ENCODE measurements at regions not wholly inside any gene's neighbourhood (a gene's known extent, or its start where the extent isn't known, plus 50 kb on each side); places are given as distances from the start of the nearest gene placed in this dataset.

DNA sequence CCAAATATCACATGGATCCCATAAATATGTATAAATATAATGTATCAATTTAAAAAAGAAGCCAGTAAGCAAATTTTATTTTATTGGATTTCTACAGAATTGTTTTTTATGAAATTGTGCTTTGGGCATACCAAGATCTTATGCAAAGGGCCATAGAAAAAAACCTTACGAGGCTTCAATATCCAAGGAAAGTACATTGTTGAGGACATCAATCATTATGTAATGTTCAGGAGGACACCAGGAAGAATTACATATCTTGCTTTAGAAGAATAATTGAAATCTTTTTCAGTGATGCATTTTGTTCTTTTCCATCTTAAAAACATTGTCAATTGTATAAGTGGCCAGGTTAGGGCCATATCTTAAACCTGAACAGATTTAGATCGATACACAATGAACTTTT lies 187.8 kb upstream of the GAS1 start:
- ATAC-seq (no peak), DNase-seq (no peak)
- no peak overlapping the region for H3K4me3 Mint-ChIP-seq
- ChIA-PET CTCF (no interaction called here), POLR2A (no interaction called here)
- no peaks in the 10 kb centered on the region for H3K9me3 Mint-ChIP-seq (ENCODE audit: insufficient read depth)
- H3K4me1 Mint-ChIP-seq (ENCODE audit: low read depth): no peaks in the 10 kb centered on the region
- no peak overlapping the region for H3K27ac Mint-ChIP-seq
- no peaks in the 10 kb centered on the region for H3K27me3 Mint-ChIP-seq (ENCODE audit: low read depth)
- no peaks in the 10 kb centered on the region for H3K36me3 Mint-ChIP-seq (ENCODE audit: low read depth)

DNA sequence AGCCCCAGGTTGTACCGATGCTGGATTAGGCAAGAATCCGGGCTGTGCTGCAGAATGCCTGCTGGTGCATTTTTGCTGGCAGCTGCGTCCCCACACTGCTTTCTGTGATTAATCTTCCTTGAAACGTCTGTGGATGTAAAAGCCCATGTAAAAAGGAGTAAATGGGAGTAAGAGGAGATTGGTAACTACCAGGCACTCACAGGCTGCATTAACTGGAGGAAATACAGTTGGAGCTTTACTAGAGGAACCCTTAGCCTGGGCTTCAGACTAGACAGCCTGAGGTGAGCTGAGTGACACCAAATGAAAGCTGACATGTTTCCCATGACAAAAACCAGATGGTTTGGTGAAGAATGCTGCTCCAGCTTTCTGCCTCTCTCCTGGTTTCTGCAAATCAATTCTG lies 190.4 kb upstream of the GAS1 start:
- Mint-ChIP-seq H3K36me3 (ENCODE audit: low read depth) (no peaks in the 10 kb centered on the region), H3K9me3 (ENCODE audit: insufficient read depth) (no peaks in the 10 kb centered on the region), H3K27ac (no peak overlapping the region), H3K4me3 (no peak overlapping the region), H3K4me1 (ENCODE audit: low read depth) (no peaks in the 10 kb centered on the region), H3K27me3 (ENCODE audit: low read depth) (no peaks in the 10 kb centered on the region)
- DNase-seq: no peak
- CTCF ChIA-PET: no interaction called here
- no peak for ATAC-seq
- POLR2A ChIA-PET: no interaction called here

DNA sequence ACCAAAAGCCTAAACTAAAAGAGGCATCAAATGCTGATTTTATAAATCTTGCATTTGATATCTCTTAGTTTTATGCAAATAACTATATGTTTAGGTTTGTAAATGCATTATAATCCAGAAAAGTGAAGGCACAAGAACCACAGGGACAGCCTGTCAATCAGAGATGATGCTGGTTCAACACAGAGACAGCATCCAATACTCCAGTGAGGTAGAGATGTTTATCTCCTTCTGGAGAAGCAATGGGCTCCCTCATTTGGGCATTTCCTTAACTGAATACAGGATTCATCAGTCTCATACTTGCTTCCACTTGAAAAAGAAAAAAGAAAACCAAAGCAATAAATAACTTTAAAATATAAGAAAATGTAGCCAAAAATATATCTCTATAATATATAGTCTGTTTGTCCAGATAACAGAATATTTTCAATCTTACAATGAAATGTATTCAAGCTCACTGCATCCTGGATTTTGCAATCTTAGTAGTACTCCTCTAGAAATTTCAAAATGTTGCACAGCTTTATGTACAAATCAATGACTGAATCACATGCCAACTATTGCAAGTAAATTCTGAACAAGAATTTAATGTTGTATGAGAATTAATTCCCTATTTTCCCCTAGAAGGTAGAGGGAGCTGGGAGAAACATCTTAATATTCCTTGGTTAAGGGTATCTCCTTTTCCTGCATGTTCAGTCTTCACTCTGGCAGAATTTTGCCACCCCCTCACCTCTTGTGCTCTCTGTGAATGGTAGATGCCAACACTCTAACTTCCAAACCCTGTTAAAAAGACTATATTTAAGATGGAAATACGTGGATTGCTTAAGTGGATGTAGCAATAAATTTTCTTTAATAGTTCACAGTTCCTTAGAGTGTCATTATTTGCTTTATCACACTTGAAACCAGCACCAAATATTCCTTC lies 191.1 kb upstream of the GAS1 start:
- POLR2A ChIA-PET: no interaction called here

DNA sequence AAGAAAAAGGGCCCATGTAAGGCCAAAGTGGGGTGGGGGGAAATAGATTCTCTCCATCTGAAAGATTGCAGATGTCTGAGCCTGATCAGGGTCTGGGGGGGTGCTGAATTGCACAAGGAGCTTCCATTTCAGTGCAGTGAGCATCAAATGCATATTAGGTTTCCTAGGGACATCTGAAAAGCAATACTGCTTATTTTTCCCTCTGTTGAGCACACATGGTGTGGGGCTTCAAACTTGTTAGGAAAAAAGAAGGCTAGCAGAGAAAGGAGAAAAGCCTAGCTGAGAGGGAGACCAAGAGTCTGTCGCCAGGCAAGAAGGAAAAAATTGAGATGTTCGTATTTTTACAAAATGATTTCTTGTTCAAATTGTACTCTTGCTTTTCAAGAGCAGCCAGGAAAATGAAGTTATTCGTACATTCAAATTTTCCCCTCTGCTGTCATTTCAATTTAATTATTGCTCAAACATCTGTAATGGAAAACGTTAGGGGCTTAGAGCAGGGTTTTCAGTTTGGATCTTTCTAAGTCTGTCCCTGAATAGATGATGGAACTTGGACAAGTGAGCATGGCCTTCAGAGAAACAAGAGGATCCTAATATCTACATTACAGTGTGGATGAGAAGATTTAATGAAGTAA lies 191.9 kb upstream of the GAS1 start:
- H3K9me3 Mint-ChIP-seq (ENCODE audit: insufficient read depth): no peaks in the 10 kb centered on the region
- H3K4me3 Mint-ChIP-seq: no peak overlapping the region
- H3K4me1 Mint-ChIP-seq (ENCODE audit: low read depth): no peaks in the 10 kb centered on the region
- H3K36me3 Mint-ChIP-seq (ENCODE audit: low read depth): no peaks in the 10 kb centered on the region
- H3K27ac Mint-ChIP-seq: no peak overlapping the region
- DNase-seq (no peak), ATAC-seq (no peak)
- CTCF ChIA-PET: no interaction called here
- POLR2A ChIA-PET: no interaction called here
- no peaks in the 10 kb centered on the region for H3K27me3 Mint-ChIP-seq (ENCODE audit: low read depth)

More for the DNA sequence above, 191.1 kb upstream of the GAS1 start:
- Mint-ChIP-seq H3K9me3 (ENCODE audit: insufficient read depth) (no peaks in the 10 kb centered on the region), H3K27ac (no peak overlapping the region), H3K27me3 (ENCODE audit: low read depth) (no peaks in the 10 kb centered on the region), H3K36me3 (ENCODE audit: low read depth) (no peaks in the 10 kb centered on the region), H3K4me3 (no peak overlapping the region), H3K4me1 (ENCODE audit: low read depth) (no peaks in the 10 kb centered on the region)
- DNase-seq (no peak), ATAC-seq (no peak)
- CTCF ChIA-PET: no interaction called here

DNA sequence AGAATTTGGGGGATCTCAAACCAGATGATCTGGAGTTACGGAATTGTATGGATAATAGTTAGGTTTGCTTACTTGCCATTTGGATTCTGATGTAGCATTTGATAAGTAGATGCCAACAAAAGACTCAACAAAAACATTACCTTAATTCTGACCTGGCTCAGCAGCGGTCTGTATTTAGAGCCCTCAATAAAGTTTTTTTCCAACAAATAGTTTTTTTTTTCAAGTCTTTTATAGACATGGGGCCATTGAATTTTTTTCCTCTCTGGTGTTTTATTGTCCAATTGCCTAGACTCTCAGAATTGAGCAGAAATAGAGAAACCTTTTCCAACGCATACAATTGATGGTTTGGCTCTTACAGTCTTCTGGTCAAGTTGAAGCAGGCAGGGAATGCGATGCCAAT lies 192.8 kb upstream of the GAS1 start:
- no peak for DNase-seq
- ChIA-PET POLR2A (no interaction called here), CTCF (no interaction called here)
- H3K4me3 Mint-ChIP-seq: no peak overlapping the region
- H3K27me3 Mint-ChIP-seq (ENCODE audit: low read depth): no peaks in the 10 kb centered on the region
- H3K36me3 Mint-ChIP-seq (ENCODE audit: low read depth): no peaks in the 10 kb centered on the region
- H3K9me3 Mint-ChIP-seq (ENCODE audit: insufficient read depth): no peaks in the 10 kb centered on the region
- H3K4me1 Mint-ChIP-seq (ENCODE audit: low read depth): no peaks in the 10 kb centered on the region
- no peak for ATAC-seq
- H3K27ac Mint-ChIP-seq: no peak overlapping the region

DNA sequence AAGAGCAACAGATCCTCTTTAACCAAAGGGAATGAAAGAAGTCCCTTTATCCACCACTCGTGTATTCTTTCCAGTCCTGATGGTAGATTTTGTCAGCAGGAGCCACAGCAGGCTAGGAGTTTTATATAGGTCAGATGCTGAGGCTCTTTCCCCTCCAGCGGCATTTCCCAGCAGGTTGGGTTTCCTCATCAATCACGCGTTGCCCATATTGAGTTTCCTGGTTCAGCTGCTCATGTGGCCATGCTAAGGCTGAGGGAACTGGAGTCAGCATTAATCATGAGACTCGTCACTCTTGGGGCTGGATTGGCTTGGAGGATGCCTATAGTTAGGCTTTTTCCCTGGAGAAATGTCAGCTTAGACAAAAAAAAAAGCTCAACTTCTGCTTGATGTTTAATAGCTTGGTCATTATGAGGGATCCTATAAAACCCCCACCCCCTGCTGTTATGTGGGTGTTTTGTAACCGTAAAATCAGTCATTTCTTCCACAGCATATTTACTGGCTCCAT lies 193.4 kb upstream of the GAS1 start:
- CTCF ChIA-PET: no interaction called here
- no peak for ATAC-seq

DNA sequence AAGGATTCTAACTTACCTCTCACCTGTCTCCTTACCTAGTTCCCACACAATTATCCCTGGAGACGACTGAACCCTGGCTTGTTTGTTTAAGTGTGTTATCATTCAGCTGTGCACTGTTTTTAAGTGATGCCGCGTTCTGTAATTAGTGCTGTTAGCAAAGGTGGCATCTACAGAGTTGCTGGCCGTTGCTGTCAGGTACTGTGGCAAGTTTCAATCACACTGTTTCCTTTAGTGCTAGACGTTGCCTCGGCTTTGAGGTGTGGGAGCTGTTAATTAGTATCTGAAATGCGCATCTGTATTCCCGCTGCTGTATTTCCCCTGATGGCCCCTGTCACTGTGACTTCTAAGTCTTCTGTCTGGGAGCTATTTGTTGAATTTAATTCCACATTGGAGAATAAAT lies 193.8 kb upstream of the GAS1 start:
- CTCF ChIA-PET: no interaction called here
- H3K4me1 Mint-ChIP-seq (ENCODE audit: low read depth): no peaks in the 10 kb centered on the region
- no peaks in the 10 kb centered on the region for H3K36me3 Mint-ChIP-seq (ENCODE audit: low read depth)
- no peak for ATAC-seq
- H3K9me3 Mint-ChIP-seq (ENCODE audit: insufficient read depth): no peaks in the 10 kb centered on the region
- no peak overlapping the region for H3K4me3 Mint-ChIP-seq
- DNase-seq: no peak
- POLR2A ChIA-PET: interaction anchor here (0.7 kb wide), 1 partner anchor 448 kb away, joined by 3 read pairs; no protein-coding TSS in a partner anchor
- no peak overlapping the region for H3K27ac Mint-ChIP-seq
- H3K27me3 Mint-ChIP-seq (ENCODE audit: low read depth): peaks cover 2% of the 10 kb centered on the region

More for the DNA sequence above, 193.4 kb upstream of the GAS1 start:
- Mint-ChIP-seq H3K4me1 (ENCODE audit: low read depth) (no peaks in the 10 kb centered on the region), H3K9me3 (ENCODE audit: insufficient read depth) (no peaks in the 10 kb centered on the region), H3K36me3 (ENCODE audit: low read depth) (no peaks in the 10 kb centered on the region), H3K27ac (no peak overlapping the region), H3K27me3 (ENCODE audit: low read depth) (no peaks in the 10 kb centered on the region), H3K4me3 (no peak overlapping the region)
- no peak for DNase-seq
- POLR2A ChIA-PET: interaction anchor here (0.7 kb wide), 1 partner anchor 448 kb away, joined by 3 read pairs; no protein-coding TSS in a partner anchor

DNA sequence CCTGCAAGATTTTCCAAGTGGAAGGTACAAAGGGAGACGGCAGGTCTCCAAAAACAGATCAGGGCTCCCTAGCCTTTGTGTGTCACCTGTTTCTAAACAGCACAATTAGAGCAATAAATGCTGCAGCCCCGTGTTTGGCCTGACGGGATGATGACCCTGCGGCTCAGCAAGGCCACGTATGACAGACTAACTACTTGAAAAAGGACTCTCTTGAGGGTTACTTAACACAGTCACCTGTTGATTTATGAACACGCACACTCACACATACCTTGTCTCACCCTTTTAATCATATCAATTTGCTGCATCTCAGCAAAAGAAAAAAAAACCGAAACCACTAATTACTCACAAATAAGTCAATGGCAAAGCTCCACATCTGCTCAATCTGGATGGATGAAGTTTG lies 199.6 kb upstream of the GAS1 start:
- Mint-ChIP-seq H3K9me3 (ENCODE audit: insufficient read depth) (no peaks in the 10 kb centered on the region), H3K27ac (no peak overlapping the region), H3K4me3 (no peak overlapping the region), H3K4me1 (ENCODE audit: low read depth) (peaks cover 1% of the 10 kb centered on the region), H3K36me3 (ENCODE audit: low read depth) (no peaks in the 10 kb centered on the region), H3K27me3 (ENCODE audit: low read depth) (peaks cover 23% of the 10 kb centered on the region)
- POLR2A ChIA-PET: no interaction called here
- DNase-seq (no peak), ATAC-seq (no peak)
- CTCF ChIA-PET: no interaction called here

DNA sequence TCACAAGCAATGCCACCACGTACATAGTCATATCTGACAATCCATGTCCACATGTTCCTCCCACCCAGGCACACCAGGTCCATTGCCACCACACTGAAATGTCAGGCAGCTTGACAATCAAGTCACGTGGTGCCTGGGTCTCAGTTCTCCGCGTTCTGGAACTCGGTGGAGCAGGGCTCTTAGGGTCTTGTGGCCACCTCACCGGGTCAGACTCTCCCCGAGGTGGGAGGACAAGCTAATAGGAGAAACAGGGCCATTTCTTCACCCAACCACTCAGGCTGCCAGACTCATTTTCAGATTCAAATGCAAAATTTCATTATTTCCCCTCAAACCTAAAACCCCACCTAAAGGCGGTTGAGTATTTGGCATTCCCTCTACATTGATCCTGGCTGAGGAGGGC lies 200.5 kb upstream of the GAS1 start:
- Mint-ChIP-seq H3K36me3 (ENCODE audit: low read depth) (no peaks in the 10 kb centered on the region), H3K27me3 (ENCODE audit: low read depth) (peaks cover 23% of the 10 kb centered on the region), H3K9me3 (ENCODE audit: insufficient read depth) (no peaks in the 10 kb centered on the region), H3K27ac (no peak overlapping the region), H3K4me3 (no peak overlapping the region), H3K4me1 (ENCODE audit: low read depth) (peaks cover 1% of the 10 kb centered on the region)
- DNase-seq (no peak), ATAC-seq (no peak)
- ChIA-PET POLR2A (no interaction called here), CTCF (no interaction called here)

DNA sequence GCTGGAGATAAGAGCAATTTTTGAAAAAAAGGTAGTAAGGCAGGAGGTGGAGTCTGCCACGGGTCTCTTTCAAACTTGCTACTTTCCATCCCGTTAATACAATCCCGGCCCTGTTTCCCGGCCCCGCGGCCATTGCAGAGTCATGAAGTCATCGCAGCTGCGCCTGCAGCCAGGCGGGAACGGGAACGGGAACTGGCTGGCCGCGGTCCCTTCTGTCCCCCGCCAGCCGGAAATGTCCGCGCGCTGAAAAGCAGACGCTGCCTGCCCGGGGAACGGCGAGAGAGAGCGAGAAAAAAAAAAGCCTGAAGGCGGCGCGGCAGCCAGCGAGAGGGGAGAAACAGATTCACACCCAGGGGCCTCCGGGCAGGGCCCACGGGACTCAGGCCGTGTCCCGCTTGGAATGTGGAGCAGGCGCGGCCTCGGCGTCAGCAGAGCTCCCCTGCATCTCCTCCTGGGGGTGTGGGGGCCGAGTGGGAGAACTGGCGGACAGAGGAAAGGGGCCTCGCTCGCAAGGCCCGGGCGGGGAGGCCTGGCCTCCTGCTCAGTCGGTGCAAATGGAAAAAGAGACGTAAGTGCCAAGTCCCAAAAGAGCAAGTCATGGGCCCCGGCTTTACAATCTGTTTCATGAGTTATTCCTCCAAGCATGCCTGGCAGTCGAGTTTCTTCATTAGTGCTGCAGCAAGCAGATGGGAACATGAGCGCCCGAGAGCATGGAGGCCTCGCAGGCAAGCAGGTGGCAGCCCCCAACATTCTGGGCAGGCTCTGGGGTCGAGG lies 201.2 kb upstream of the GAS1 start:
- no peak for DNase-seq
- Mint-ChIP-seq H3K9me3 (ENCODE audit: insufficient read depth) (no peaks in the 10 kb centered on the region), H3K36me3 (ENCODE audit: low read depth) (no peaks in the 10 kb centered on the region), H3K4me3 (no peak overlapping the region), H3K4me1 (ENCODE audit: low read depth) (peaks cover 1% of the 10 kb centered on the region), H3K27ac (no peak overlapping the region), H3K27me3 (ENCODE audit: low read depth) (peaks cover 23% of the 10 kb centered on the region)
- CTCF ChIA-PET: no interaction called here
- POLR2A ChIA-PET: no interaction called here
- no peak for ATAC-seq

DNA sequence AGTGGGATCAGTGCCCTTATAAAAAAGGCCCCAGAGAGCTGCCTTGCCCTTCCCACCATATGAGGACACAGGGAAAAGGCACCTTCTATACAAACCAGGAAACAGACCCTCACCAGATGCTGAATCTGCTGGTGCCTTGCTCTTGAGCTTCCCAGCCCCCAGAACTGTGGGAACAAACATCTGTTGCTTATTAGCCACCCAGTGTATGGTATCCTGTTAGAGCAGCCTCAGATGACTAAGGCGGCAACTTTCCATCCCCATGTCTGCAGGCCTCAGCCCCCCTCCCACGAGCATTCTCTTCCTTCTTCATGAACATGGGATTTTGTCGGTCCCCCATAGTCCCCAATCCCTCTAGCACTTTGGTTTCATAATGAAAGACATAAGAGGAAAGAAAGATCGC lies 202.5 kb upstream of the GAS1 start:
- Mint-ChIP-seq H3K36me3 (ENCODE audit: low read depth) (no peaks in the 10 kb centered on the region), H3K4me3 (no peak overlapping the region), H3K4me1 (ENCODE audit: low read depth) (peaks cover 1% of the 10 kb centered on the region), H3K9me3 (ENCODE audit: insufficient read depth) (no peaks in the 10 kb centered on the region), H3K27me3 (ENCODE audit: low read depth) (peaks cover 23% of the 10 kb centered on the region), H3K27ac (no peak overlapping the region)
- DNase-seq (no peak), ATAC-seq (no peak)
- ChIA-PET POLR2A (no interaction called here), CTCF (no interaction called here)

DNA sequence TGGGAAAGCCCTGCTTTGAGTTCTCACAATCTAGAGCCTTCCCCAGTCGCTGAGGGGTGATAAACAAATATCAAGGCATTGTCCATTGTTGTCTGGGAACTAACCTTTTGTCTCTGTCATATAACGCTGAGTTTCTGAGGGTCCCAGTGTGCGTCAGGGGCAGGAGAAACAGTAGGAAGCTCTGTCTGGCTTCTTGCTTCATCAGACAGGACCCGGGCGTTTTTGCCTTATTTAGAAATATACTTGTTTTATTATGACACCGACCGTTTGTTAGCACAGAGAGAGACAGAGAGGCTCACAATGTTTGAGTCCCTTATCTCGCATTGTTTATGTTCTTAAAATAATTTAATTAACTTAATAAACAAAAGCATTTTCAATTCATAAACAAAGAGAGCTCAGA lies 204.9 kb upstream of the GAS1 start:
- ATAC-seq (no peak), DNase-seq (no peak)
- Mint-ChIP-seq H3K36me3 (ENCODE audit: low read depth) (no peaks in the 10 kb centered on the region), H3K9me3 (ENCODE audit: insufficient read depth) (no peaks in the 10 kb centered on the region), H3K27me3 (ENCODE audit: low read depth) (peaks cover 19% of the 10 kb centered on the region), H3K4me1 (ENCODE audit: low read depth) (peaks cover 1% of the 10 kb centered on the region), H3K27ac (no peak overlapping the region), H3K4me3 (no peak overlapping the region)
- CTCF ChIA-PET: no interaction called here
- POLR2A ChIA-PET: no interaction called here

Data from activated CD8-positive, alpha-beta T cell treated with anti-CD3 and anti-CD28 coated beads, Interleukin-2, amount 10 ng/mL, durations not matched to agents 7 days and 5 days (primary cell).